Adipocyte (in vitro differentiated cells): ENCODE measurements at regions not wholly inside any gene's neighbourhood (a gene's known extent, or its start where the extent isn't known, plus 50 kb on each side); places are given as distances from the start of the nearest gene placed in this dataset.

Source experiments
- DNase-seq: peaks from one replicate; pipeline ENCODE4 v3.0.0-alpha.2; 2015; ENCODE audit warnings: low read depth
- H3K27me3 ChIP-seq: replicated peaks from 2 replicates; pipeline ENCODE4 v1.7.0; 2013; ENCODE audit warnings: mild to moderate bottlenecking, low read length, moderate library complexity; ENCODE audit not compliant: control insufficient read depth, insufficient read depth
- H3K36me3 ChIP-seq: 2 replicates; pipeline ENCODE4 v1.7.0; 2013; ENCODE audit warnings: low read length, mild to moderate bottlenecking, moderate library complexity; ENCODE audit not compliant: control insufficient read depth, insufficient read depth, severe bottlenecking
- H3K4me1 ChIP-seq: 2 replicates; pipeline ENCODE4 v1.7.0; 2013; ENCODE audit warnings: mild to moderate bottlenecking, low read length, moderate library complexity; ENCODE audit not compliant: control insufficient read depth, insufficient read depth
- H3K4me3 ChIP-seq: 2 replicates; pipeline ENCODE4 v1.7.0; 2013; ENCODE audit warnings: mild to moderate bottlenecking, low read length, moderate library complexity
- H3K9ac ChIP-seq: 2 replicates; pipeline ENCODE4 v1.7.0; 2013; ENCODE audit warnings: mild to moderate bottlenecking, low read length, moderate library complexity
- H3K9me3 ChIP-seq: 2 replicates; pipeline ENCODE4 v1.7.0; 2013; ENCODE audit warnings: mild to moderate bottlenecking, low read length, moderate library complexity; ENCODE audit not compliant: control insufficient read depth

DNA sequence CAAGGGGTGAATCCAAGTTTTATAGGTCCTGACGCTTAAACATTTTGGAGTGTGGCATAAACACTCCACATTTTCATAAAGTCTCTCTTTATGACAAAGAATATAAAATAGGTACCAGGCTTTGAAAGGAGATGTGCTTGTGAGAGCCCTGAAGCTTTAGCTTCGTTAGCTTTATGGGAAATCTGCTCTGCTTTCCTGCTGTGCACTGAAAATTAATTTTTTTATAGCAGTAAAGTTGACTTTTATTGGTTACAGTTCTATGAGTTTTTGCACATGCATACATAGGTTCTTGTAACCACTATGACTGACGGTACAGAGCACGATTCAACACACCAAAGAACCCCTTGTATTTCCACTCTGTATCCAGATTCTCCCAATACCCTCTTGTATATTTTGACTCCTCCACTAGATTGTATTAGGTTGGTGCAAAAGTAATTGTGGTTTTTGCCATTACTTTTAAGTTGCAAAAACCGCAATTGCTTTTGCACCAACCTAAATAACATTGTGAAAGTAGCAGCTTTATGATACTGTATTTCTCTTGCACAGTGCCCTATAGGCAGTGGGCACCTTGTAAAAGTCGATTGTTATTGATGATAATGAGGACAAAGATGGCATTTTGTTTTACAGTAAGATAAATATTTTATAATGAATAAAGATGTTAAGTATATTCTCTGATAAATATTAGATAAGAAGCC lies 145.2 kb upstream of the AKIRIN2 start:
- no peak for DNase-seq
- no peaks in the 10 kb centered on the region for H3K36me3 ChIP-seq
- H3K4me1 ChIP-seq, result no peaks in the 10 kb centered on the region
- H3K4me3 ChIP-seq, result no peak overlapping the region
- no peaks in the 10 kb centered on the region for H3K9me3 ChIP-seq
- H3K9ac ChIP-seq, result no peak overlapping the region
- H3K27me3 ChIP-seq, result peaks cover 15% of the 10 kb centered on the region

GRCh38 chr6:87846434-87846833 lies 144.4 kb upstream of the AKIRIN2 start:
- Histone ChIP-seq H3K9ac (no peak overlapping the region), H3K36me3 (no peaks in the 10 kb centered on the region), H3K27me3 (peaks cover 15% of the 10 kb centered on the region), H3K9me3 (no peaks in the 10 kb centered on the region), H3K4me1 (no peaks in the 10 kb centered on the region), H3K4me3 (no peak overlapping the region)
- DNase-seq, result no peak

GRCh38 chr6:87840324-87840723 lies 138.3 kb upstream of the AKIRIN2 start:
- peaks cover 6% of the 10 kb centered on the region for H3K9me3 ChIP-seq
- H3K4me1 ChIP-seq, result no peaks in the 10 kb centered on the region
- H3K36me3 ChIP-seq, result no peaks in the 10 kb centered on the region
- no peak for DNase-seq
- H3K9ac ChIP-seq, result no peak overlapping the region
- H3K4me3 ChIP-seq, result no peak overlapping the region
- no peaks in the 10 kb centered on the region for H3K27me3 ChIP-seq

DNA sequence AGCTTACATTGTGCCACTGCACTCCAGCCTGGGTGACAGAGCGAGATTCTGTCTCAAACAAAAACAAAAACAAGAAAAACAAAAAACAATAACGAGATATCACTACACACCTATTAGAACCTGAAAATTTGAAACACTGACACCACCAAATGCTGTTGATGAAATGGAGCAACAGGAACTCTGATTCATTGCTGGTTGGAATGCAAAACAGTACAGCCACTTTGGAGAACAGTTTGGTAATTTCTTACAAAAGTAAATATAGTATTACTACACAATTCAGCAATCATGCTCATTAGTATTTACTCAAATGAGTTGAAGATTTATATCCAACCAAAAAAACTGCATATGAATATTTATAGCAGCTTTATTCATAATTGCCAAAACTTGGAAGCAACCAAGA lies 135.8 kb upstream of the AKIRIN2 start:
- no peaks in the 10 kb centered on the region for H3K36me3 ChIP-seq
- no peaks in the 10 kb centered on the region for H3K27me3 ChIP-seq
- no peak for DNase-seq
- H3K9me3 ChIP-seq, result peaks cover 6% of the 10 kb centered on the region
- no peak overlapping the region for H3K9ac ChIP-seq
- no peak overlapping the region for H3K4me3 ChIP-seq
- H3K4me1 ChIP-seq, result no peaks in the 10 kb centered on the region

- no peak for DNase-seq
- no peak overlapping the region for H3K9ac ChIP-seq
- no peak overlapping the region for H3K4me3 ChIP-seq
- H3K4me1 ChIP-seq, result no peaks in the 10 kb centered on the region
- no peaks in the 10 kb centered on the region for H3K36me3 ChIP-seq
- H3K9me3 ChIP-seq, result peaks cover 6% of the 10 kb centered on the region
- no peaks in the 10 kb centered on the region for H3K27me3 ChIP-seq
Observed at GRCh38 chr6:87837444-87837843, 135.4 kb upstream of the AKIRIN2 start.

- H3K9ac ChIP-seq, result peak overlapping the region; percentile 68
- H3K4me3 ChIP-seq, result peak overlapping the region; percentile 62
- no peaks in the 10 kb centered on the region for H3K36me3 ChIP-seq
- peaks cover 3% of the 10 kb centered on the region for H3K4me1 ChIP-seq
- H3K27me3 ChIP-seq, result no peaks in the 10 kb centered on the region
- peak; percentile 52 for DNase-seq
- H3K9me3 ChIP-seq, result no peaks in the 10 kb centered on the region
Observed at GRCh38 chr6:87832025-87832825, 130.2 kb upstream of the AKIRIN2 start.

DNA sequence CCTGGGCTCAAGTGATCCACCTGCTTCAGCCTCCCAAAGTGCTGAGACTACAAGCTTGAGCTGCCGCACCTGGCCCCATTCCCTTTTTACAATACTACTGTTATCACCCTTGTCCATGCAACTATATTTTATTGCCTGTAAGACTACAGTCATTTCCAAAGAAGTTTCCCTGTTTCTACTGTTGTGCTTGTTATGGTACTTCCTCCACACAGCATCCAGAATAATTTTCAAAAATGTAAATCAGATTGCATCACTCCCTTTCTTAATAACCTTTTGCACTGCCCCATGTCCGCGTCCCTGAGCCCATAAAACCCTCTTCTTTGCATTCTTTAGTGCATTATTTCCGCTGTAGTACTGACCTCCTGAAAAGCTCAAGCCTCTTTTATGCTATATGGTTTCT lies 128.9 kb upstream of the AKIRIN2 start:
- Histone ChIP-seq H3K36me3 (no peaks in the 10 kb centered on the region), H3K9me3 (no peaks in the 10 kb centered on the region), H3K9ac (no peak overlapping the region), H3K4me1 (peaks cover 14% of the 10 kb centered on the region), H3K27me3 (no peaks in the 10 kb centered on the region), H3K4me3 (no peak overlapping the region)
- no peak for DNase-seq

GRCh38 chr6:87829622-87830121 lies 127.6 kb upstream of the AKIRIN2 start:
- H3K27me3 ChIP-seq, result no peaks in the 10 kb centered on the region

DNA sequence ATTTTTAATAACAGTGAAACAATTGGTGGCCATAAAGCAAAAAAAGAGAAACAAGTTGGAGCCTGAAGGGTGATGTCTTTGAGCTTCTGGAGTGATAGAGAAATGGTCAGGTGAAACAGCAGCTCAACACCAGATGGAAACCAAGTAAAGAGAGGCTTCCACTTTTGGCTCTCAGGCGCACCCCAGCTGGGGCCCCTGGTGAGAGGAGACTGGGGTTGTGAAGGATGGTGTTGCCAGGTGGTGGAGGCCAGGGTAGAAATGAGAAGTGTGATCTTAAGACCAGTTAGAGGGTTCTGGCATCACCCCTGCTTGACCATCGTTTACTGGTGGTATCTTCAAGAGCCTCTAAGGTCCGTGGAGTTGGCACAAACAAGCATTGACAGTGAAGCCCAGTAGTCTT lies 126.0 kb upstream of the AKIRIN2 start:
- Histone ChIP-seq H3K27me3 (no peaks in the 10 kb centered on the region), H3K4me3 (no peak overlapping the region), H3K9me3 (no peaks in the 10 kb centered on the region), H3K4me1 (peaks cover 22% of the 10 kb centered on the region), H3K9ac (no peak overlapping the region), H3K36me3 (no peaks in the 10 kb centered on the region)
- DNase-seq, result no peak

More at GRCh38 chr6:87829622-87830121, 127.6 kb upstream of the AKIRIN2 start:
- no peak for DNase-seq
- Histone ChIP-seq H3K9me3 (no peaks in the 10 kb centered on the region), H3K4me3 (no peak overlapping the region), H3K9ac (no peak overlapping the region), H3K4me1 (peaks cover 22% of the 10 kb centered on the region), H3K36me3 (no peaks in the 10 kb centered on the region)

DNA sequence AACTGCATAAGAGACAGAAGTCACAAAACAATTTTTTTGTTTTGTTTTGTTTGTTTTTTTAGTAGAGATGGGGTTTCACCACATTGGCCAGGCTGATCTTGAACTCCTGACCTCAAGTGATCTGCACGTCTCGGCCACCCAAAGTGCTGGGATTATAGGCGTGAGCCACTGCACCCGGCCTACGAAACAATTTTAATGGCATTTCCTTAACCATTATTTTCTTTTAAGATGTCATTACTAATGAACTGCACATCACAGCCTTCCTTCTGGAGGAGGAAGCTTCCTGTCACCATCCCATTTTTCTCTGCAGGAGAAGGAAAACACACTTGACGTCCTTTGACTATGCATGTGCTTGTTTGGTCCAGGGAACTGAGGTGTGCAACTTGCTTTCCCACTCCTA lies 125.3 kb upstream of the AKIRIN2 start:
- Histone ChIP-seq H3K4me3 (no peak overlapping the region), H3K9me3 (no peaks in the 10 kb centered on the region), H3K4me1 (peaks cover 22% of the 10 kb centered on the region), H3K9ac (no peak overlapping the region), H3K36me3 (no peaks in the 10 kb centered on the region), H3K27me3 (no peaks in the 10 kb centered on the region)
- DNase-seq, result no peak

- no peak for DNase-seq
- peaks cover 25% of the 10 kb centered on the region for H3K4me1 ChIP-seq
- H3K9ac ChIP-seq, result no peak overlapping the region
- H3K27me3 ChIP-seq, result no peaks in the 10 kb centered on the region
- no peaks in the 10 kb centered on the region for H3K9me3 ChIP-seq
- no peaks in the 10 kb centered on the region for H3K36me3 ChIP-seq
- H3K4me3 ChIP-seq, result no peak overlapping the region
Observed at GRCh38 chr6:87826424-87826823, 124.4 kb upstream of the AKIRIN2 start.
